ENCODE measurements at regions not wholly inside any gene's neighbourhood (a gene's known extent, or its start where the extent isn't known, plus 50 kb on each side); places are given as distances from the start of the nearest gene placed in this dataset.

GRCh38 chr1:55416164-55416842 is 201.1 kb upstream of the USP24 start:
- DNase-seq (ENCODE audit: low spot score): no peak

GRCh38 chr1:55413286-55413685 is 198.1 kb upstream of the USP24 start:
- no peak for DNase-seq (ENCODE audit: low spot score)

GRCh38 chr1:55412060-55412459 is 196.9 kb upstream of the USP24 start:
- no peak for DNase-seq (ENCODE audit: low spot score)

- no peak for DNase-seq (ENCODE audit: low spot score)
Measured at GRCh38 chr1:55402671-55403464, 187.7 kb upstream of the USP24 start.

- no peak for DNase-seq (ENCODE audit: low spot score)
Measured at GRCh38 chr1:55402142-55402541, 187.0 kb upstream of the USP24 start.

GRCh38 chr1:55400508-55400907 is 185.3 kb upstream of the USP24 start:
- DNase-seq (ENCODE audit: low spot score): no peak

- no peak for DNase-seq (ENCODE audit: low spot score)
Measured at GRCh38 chr1:55399346-55399745, 184.2 kb upstream of the USP24 start.

- no peak for DNase-seq (ENCODE audit: low spot score)
Measured at GRCh38 chr1:55396381-55396891, 181.3 kb upstream of the USP24 start.

GRCh38 chr1:55388960-55389359 is 173.8 kb upstream of the USP24 start:
- no peak for DNase-seq (ENCODE audit: low spot score)

GRCh38 chr1:55387145-55387544 is 172.0 kb upstream of the USP24 start:
- no peak for DNase-seq (ENCODE audit: low spot score)

- no peak for DNase-seq (ENCODE audit: low spot score)
Measured at GRCh38 chr1:55386456-55386855, 171.3 kb upstream of the USP24 start.

- no peak for DNase-seq (ENCODE audit: low spot score)
Measured at GRCh38 chr1:55385402-55386018, 170.3 kb upstream of the USP24 start.

GRCh38 chr1:55384637-55385036 is 169.5 kb upstream of the USP24 start:
- no peak for DNase-seq (ENCODE audit: low spot score)

GRCh38 chr1:55382806-55383305 is 167.7 kb upstream of the USP24 start:
- DNase-seq (ENCODE audit: low spot score): no peak

- DNase-seq (ENCODE audit: low spot score): no peak
Measured at GRCh38 chr1:55381983-55382382, 166.8 kb upstream of the USP24 start.

- no peak for DNase-seq (ENCODE audit: low spot score)
Measured at GRCh38 chr1:55381491-55381890, 166.3 kb upstream of the USP24 start.

GRCh38 chr1:55380355-55380970 is 165.3 kb upstream of the USP24 start:
- no peak for DNase-seq (ENCODE audit: low spot score)

- DNase-seq (ENCODE audit: low spot score): no peak
Measured at GRCh38 chr1:55378582-55378981, 163.4 kb upstream of the USP24 start.

- no peak for DNase-seq (ENCODE audit: low spot score)
Measured at GRCh38 chr1:55376897-55377296, 161.7 kb upstream of the USP24 start.

- no peak for DNase-seq (ENCODE audit: low spot score)
Measured at GRCh38 chr1:55375617-55376258, 160.6 kb upstream of the USP24 start.

- no peak for DNase-seq (ENCODE audit: low spot score)
Measured at GRCh38 chr1:55374801-55375616, 159.8 kb upstream of the USP24 start.

Data from CD4-positive, alpha-beta T cell treated with Interleukin-6 at 100 ng/mL for 8 hours (primary cell).